Glutamatergic neuron (in vitro differentiated cells): ENCODE measurements at regions not wholly inside any gene's neighbourhood (a gene's known extent, or its start where the extent isn't known, plus 50 kb on each side); places are given as distances from the start of the nearest gene placed in this dataset.
A peak's percentile ranks its signal among the peaks of the same experiment; 100 is the strongest.

ENCODE experiments used
- DNase-seq: peaks from one replicate; pipeline ENCODE4 v3.0.0; 2022
- H3K27ac Mint-ChIP-seq: one replicate; pipeline ENCODE4 v1.8.0; 2020; ENCODE audit warnings: mild to moderate bottlenecking, mixed read lengths, inconsistent platforms; ENCODE audit not compliant: unreplicated experiment
- H3K27me3 Mint-ChIP-seq: one replicate; pipeline ENCODE4 v1.8.0; 2020; ENCODE audit warnings: mild to moderate bottlenecking, moderate library complexity, mixed read lengths, inconsistent platforms; ENCODE audit not compliant: unreplicated experiment
- H3K36me3 Mint-ChIP-seq: one replicate; pipeline ENCODE4 v1.8.0; 2020; ENCODE audit warnings: mild to moderate bottlenecking, mixed read lengths, inconsistent platforms; ENCODE audit not compliant: unreplicated experiment
- H3K4me1 Mint-ChIP-seq: one replicate; pipeline ENCODE4 v1.8.0; 2020; ENCODE audit warnings: mild to moderate bottlenecking, low read depth, mixed read lengths, inconsistent platforms; ENCODE audit not compliant: unreplicated experiment
- H3K4me3 Mint-ChIP-seq: one replicate; pipeline ENCODE4 v1.8.0; 2020; ENCODE audit warnings: mild to moderate bottlenecking, mixed read lengths, inconsistent platforms; ENCODE audit not compliant: unreplicated experiment
- H3K9me3 Mint-ChIP-seq: one replicate; pipeline ENCODE4 v1.8.0; 2020; ENCODE audit warnings: mild to moderate bottlenecking, moderate library complexity, mixed read lengths, inconsistent platforms; ENCODE audit not compliant: unreplicated experiment
- CTCF ChIP-seq: fragments of 200-600 bp; sonication (generic); IDR thresholded peaks from one replicate; pipeline ENCODE4 v1.5.0; 2021; ENCODE audit not compliant: partially characterized antibody, unreplicated experiment

DNA sequence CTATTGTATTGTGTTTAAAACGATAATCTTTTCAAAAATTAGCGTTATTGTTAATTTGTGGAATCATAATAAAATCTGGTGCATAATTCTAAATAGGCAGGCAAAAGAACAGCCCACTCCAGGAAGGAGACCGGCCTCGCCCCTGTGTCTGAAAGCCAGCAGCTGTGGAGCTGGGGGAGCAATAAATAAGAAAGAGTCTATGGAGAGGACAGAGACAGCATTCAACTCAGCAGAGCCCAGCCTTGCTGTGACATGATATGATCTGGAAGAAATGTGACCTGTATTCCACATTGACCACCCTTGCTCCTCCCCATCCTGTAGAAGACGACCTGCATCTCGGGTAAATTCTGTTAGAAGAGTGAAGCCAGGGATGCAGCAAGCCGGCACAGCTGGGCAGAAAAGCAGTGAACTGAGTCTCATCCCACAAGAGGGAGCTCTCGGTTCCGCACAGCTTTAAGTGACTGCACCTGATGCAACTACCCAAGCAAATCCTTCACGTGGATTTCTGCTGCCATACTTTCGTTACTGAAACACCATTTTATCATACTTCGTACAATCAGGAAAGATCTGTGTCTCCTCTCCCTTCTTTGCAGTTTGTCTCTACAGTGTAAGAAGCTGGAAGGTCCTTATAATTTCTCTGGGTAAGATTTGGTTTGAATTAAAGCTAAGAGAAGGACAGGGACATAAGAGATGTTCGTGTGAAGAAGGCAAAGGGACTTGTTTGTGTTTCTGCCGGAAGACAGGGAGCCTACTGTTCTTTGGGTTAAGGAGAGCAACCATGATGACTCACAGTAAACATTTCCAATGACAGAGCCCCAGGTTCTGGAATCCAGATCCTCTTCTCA, 427.1 kb downstream of the GPAM start:
- no peak overlapping the region for H3K4me3 Mint-ChIP-seq
- no peaks in the 10 kb centered on the region for H3K36me3 Mint-ChIP-seq
- H3K27me3 Mint-ChIP-seq, result no peaks in the 10 kb centered on the region
- peak; percentile 61 for DNase-seq
- no peaks in the 10 kb centered on the region for H3K4me1 Mint-ChIP-seq
- peaks cover 1% of the 10 kb centered on the region for H3K9me3 Mint-ChIP-seq
- TF ChIP-seq CTCF, result peak; percentile 22
- H3K27ac Mint-ChIP-seq, result no peak overlapping the region

DNA sequence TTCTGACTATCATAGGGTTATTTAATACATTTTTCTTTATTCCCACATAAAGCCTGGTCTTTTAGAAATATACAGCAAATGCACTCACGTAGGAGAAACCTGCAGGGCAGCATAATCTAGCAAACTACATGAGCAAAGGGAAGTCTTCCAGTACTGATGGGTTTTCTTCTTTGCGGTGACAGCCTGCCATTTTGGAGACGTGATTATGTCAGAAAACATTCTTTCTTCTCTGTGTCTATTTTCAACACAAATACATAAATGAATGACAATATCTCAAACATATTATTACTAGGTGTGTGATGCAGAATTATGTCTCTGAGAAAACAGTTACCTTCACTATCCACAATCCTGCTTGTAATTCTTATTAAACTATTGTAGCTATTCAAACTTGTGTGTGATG, 425.0 kb downstream of the GPAM start:
- no peak overlapping the region for H3K4me3 Mint-ChIP-seq
- H3K27ac Mint-ChIP-seq, result no peak overlapping the region
- H3K9me3 Mint-ChIP-seq, result peaks cover 1% of the 10 kb centered on the region
- no peaks in the 10 kb centered on the region for H3K4me1 Mint-ChIP-seq
- no peak for DNase-seq
- H3K27me3 Mint-ChIP-seq, result no peaks in the 10 kb centered on the region
- H3K36me3 Mint-ChIP-seq, result no peaks in the 10 kb centered on the region
- no peak for TF ChIP-seq CTCF

DNA sequence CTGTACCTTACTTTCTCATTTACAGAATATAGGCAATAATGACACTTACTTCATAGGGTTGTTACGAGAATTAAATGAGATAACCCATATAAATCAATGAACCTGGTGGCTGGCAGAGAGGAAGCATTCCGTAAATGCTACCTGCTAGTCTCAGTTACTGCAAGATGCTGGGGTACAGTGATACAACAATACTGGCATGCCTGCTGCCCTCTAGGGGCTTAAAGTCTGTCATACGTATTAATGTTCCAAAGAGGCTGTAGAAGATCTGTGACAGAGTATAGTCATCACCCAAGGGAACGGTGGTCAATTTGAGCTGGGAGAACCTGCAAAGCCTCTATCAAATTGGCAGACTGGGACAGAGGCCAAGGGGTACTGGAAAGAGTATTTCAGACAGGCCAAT, 421.5 kb downstream of the GPAM start:
- no peak overlapping the region for H3K4me3 Mint-ChIP-seq
- DNase-seq, result no peak
- no peak overlapping the region for H3K27ac Mint-ChIP-seq
- H3K36me3 Mint-ChIP-seq, result no peaks in the 10 kb centered on the region
- H3K4me1 Mint-ChIP-seq, result no peaks in the 10 kb centered on the region
- TF ChIP-seq CTCF, result no peak
- H3K9me3 Mint-ChIP-seq, result peaks cover 1% of the 10 kb centered on the region
- H3K27me3 Mint-ChIP-seq, result no peaks in the 10 kb centered on the region

GRCh38 chr10:111765216-111765615, 418.3 kb downstream of the GPAM start:
- Mint-ChIP-seq H3K4me3 (no peak overlapping the region), H3K36me3 (no peaks in the 10 kb centered on the region), H3K27ac (no peak overlapping the region), H3K4me1 (no peaks in the 10 kb centered on the region), H3K27me3 (no peaks in the 10 kb centered on the region), H3K9me3 (peaks cover 1% of the 10 kb centered on the region)
- no peak for DNase-seq
- TF ChIP-seq CTCF, result no peak

DNA sequence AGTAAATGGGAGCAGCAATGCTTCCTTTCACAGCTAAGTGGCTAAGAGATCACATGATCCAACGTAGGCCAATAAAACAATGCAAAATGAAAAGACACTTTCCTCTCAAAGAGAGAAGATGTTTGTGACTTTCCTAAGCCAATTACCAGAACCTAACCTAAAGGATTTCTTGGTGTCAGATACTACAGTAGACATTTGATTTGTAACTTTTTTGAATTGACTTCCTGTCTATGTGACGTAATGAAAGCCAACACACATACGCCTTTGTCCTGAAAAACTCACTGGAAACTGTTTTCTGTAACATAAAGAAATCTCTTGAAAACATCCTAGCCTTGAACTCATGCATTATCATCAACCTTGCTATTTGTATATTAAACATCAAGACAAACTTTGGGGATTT, 417.1 kb downstream of the GPAM start:
- Mint-ChIP-seq H3K4me1 (no peaks in the 10 kb centered on the region), H3K4me3 (no peak overlapping the region), H3K36me3 (no peaks in the 10 kb centered on the region), H3K27me3 (no peaks in the 10 kb centered on the region), H3K27ac (no peak overlapping the region), H3K9me3 (no peaks in the 10 kb centered on the region)
- DNase-seq, result no peak
- TF ChIP-seq CTCF, result no peak
